Ammon's horn (tissue), 1 donor: ENCODE measurements at regions not wholly inside any gene's neighbourhood (a gene's known extent, or its start where the extent isn't known, plus 50 kb on each side); places are given as distances from the start of the nearest gene placed in this dataset.
A peak's percentile ranks its signal among the peaks of the same experiment; 100 is the strongest.
"Not testable (repeated sequence)": the region's sequence is repeated elsewhere in the genome, so short reads cannot be mapped to it uniquely, and the experiment has no call there.

ENCODE experiments used
- DNase-seq: peaks from one replicate; pipeline ENCODE4 v3.0.0-alpha.2; 2016; ENCODE audit warnings: low spot score

DNA sequence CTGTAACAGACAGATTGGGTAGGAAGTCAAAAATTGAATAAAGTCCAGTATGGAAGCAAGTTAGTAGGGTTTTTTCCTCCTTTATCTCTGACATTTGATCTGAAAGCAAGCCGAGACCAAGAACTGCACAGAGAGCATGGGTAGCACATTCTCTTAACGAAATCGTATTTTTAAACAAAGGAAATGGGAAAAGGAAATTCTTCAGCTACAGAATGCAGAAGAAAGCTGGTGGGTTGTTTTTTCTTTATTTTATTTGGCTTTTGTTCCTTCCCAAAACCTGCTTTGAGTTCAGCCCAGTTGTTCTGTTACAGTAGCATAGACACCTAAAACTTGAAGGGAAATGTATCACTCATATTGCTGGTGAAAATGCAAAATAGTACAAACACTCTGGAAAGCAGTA lies 397.0 kb downstream of the GBE1 start:
- no peak for DNase-seq

DNA sequence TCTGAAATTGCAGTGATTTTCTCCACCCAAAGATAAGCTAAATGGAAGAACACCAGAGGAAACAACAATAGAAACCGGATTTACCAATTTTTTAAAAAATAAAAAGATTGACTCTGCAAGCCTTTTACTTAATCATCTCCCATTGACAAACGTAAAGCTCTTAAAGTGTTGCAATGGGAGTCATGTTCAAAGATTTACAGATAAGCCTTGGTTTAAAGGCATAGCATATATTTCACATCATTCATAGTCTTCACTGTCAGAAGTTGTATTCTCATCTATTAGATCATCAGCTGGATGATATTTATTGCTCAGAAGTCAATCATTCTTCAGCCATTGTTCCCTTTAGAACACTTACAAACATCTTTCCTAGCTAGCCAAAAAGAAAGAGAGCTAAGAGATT lies 397.6 kb downstream of the GBE1 start:
- no peak for DNase-seq

DNA sequence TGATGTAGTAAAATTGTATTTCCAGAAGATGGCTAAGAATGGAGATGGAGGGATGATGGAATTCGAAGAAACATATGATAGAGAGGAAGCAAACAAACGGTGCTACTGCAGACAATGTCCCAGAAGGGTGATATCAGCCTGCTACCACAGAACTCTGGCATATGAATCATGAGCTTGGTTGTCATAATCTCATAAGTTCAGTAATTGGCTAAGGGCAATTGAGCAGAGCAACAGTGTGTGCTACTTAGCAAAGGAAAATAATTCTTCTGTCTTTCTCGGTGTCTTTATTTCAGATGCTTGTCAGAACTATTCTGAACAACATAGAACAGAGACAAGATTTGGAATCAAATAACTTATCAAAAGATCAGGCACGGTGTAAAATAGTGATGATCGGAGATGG lies 407.3 kb downstream of the GBE1 start:
- no peak for DNase-seq

DNA sequence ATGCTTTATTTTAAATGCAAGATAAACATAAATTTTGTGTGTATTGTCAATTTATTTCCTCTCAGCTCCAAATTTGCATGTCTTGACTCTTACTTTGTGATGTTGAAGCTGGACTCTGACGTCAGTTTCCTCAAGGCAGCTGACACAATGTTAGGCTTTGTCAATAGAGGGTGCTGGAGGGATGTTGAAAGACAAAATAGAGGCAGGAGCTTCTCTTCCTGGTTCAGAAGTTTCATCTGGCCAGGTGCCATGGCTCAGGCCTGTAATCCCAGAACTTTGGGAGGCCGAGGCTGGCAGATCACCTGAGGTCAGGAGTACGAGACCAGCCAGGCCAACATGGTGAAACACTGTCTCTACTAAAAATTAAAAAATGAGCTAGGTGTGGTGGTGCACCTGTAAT lies 408.6 kb downstream of the GBE1 start:
- DNase-seq, result peak; percentile 36

DNA sequence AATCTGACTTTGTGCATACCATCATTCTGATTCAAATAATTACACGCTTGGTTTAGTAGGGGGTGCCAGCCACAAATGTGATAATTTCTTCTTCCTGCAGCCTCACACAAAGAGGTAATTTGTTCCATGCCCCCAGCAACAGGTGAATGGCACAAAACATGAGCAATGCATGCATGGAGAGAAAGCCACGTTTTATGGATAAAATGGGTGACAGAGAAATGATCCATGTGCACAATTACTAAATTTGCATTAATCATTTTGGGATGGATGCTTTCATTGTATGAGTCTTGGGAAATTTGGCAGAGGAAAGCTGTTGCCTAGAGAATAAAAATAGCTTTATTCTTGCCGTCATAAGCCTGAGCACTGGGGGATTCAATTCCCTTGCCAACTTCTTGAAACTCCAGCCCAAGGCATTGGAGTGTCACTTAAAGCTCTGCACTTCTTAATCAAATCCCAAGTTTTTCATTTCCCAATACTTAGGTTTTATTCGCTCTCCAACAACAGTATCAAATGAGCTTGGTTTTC lies 411.6 kb downstream of the GBE1 start:
- DNase-seq, result peak; percentile 51

DNA sequence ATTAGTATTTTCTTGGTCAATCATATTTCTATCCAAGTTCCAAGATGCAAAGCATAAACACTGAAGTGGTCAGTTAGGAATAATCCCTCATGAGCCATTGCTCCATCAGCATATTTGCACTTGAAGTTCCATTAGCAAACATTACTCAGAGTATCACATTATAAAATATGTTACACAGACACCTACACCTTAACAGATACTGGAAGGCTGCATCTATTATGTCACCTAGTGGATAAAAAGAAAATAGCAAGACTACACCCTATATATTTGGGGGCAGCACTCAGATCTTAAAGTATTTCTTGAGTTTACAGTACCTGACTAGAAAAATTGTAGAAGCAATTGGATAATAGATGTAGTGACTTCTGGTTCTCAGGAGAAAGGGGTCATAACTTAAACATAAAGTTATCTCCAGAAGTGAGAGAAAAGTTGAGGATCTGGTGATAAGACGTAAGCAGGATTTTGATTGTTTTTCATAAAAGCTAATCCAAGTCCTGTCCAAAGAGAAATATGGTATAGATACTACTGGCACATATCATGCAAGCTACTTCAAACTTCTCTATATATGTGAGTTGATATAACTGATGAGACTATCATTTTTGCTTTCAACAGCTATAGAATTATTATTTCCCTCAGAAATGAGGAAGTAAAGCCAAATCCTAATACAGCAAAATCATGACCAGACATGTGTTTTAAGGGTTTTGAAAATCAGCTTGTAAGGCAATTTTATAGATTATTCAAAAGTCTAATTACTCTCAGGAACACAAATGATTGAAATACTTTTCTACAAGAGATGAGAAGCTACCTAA lies 422.2 kb downstream of the GBE1 start:
- no peak for DNase-seq

DNA sequence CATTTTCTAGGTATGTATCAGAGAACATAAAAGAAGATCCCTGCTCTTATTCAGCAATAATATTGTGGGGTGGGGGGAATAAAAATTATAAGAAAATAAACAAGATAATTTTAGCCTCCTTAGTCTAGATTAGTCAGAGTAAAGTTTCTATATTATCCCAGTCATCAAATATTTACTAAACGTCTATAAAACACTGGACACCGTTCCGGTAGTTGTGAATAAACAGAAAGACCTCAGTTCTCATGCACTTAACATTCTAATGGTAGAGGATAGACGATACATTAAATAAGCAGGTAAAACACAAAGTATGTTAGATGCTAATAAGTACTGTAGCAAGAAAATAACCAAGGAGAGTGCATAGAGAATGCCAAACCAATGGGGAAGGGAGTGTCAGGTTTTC lies 425.0 kb downstream of the GBE1 start:
- no peak for DNase-seq

DNA sequence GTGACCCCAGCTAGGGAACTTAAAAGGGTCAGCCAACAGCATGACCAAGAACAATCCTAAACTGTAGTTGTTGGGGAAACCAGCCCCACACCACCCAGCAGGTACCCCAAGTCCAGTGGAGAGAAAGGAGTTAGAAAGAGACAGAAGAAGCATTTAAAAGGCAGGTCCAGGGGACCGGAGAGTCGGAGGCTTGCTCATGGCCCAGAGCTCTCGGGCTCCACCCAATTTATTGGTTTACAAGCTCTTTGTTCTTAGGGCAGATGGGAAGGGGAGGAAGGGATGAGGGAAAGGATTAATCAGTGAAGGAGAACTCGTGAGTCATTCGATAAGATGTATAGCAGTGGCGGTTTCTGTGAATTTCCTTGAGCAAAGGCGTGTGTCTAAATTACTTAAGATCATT lies 431.6 kb downstream of the GBE1 start:
- DNase-seq, result not testable (repeated sequence)

DNA sequence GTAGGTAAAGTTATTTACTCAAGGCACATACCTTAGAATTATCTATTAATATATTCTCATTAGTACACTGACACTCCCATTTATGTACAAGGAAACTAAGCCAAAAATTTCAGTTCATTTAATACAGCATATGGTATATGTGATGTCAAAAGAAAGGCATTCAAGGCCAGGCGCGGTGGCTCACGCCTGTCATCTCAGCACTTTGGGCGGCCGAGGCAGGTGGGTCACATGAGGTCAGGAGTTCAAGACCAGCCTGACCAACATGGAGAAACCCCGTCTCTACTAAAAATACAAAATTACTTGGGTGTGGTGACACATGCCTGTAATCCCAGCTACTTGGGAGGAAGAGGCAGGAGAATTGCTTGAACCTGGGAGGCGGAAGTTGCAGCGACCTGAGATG lies 435.2 kb downstream of the GBE1 start:
- no peak for DNase-seq

DNA sequence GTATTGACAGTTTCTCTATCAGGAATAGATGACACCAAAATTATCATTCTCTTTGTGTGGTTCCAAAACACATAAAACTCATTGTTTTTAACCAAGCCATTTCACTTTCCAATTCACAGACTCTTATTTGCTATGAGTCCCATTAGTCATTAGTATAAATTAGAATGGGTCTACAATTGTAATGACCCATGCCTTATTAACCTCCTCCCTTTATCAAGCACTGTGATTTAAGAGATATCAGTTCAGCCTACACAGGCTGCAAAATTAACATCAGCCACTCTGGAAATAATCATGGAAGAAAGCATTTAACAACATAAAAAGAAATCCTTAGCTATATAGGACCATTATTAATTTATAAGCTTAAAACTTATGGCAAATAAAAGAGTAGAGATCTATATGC lies 440.6 kb downstream of the GBE1 start:
- DNase-seq, result no peak

DNA sequence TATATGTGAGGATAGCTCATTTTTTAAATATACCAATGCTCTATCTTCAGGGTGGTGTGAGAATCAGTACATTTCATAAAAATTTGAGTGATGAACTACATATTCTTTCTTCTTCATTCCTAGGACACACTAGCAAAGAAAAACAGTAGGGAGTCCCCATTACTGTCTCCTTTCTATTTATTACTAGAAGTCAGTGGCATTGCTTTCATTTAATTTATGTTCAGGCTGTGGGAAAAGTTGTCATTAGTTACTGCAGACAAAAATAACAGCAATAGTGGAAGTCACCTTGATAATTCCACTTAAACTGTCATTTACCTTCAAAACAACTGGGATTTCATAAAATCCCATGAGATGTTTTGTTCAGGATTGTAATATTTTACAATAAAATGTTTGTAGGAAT lies 446.4 kb downstream of the GBE1 start:
- DNase-seq, result no peak

DNA sequence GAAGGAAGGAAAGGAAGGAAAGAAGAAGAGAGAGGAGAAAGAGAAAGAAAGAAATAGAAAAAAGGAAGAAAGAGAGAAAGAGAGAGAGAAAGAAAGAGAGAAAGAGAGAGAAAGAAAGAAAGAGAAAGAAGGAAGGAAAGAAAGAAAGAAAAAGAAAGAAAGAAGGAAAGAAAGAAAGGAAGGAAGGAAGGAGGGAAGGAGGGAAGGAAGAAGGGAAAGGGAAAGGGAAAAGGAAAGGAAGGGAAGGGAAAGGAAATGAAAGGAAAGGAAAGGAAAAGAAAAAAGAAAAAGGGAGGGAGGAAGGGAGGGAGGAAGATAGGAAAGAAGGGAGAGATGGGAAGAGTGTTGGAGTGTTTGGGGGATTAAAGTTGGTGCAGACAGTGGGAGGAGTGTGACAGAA lies 450.1 kb downstream of the GBE1 start:
- DNase-seq, result no peak

DNA sequence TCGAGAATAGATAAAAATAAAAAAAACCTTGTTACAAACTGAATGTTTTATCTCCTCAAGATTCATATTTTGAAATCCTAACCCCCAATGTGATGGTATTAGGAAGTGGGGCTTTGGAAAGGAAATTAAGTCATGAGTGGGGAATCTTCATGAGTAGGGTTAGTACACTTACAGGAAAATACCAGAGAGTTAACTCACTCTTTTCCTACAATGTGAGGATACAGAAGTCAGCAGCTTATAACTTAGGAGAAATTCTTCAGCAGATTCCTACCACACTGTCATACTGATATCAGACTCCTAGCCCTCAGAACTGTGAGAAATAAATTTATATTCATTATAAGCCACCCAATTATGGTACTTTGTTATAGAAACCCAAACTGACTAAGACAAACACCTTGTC lies 453.1 kb downstream of the GBE1 start:
- DNase-seq, result no peak

DNA sequence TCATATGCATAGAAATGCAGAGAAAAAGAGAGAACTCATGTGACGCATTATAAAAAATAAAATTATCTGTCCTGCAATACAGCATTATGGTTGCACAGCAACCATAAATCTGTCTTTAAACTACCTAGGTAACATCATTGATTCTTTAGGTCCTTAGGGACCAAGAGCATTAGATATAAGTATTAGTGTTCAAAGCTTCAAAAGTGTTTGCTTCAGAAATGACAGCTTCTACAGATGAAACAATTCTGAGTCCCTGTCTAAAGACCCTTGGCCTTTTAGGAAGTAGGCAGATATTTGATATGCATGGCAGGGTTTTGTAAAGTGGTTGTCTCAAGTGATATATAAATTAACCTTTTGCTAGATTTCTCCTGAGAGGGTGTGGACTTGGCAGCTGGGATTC lies 454.2 kb downstream of the GBE1 start:
- DNase-seq, result no peak

DNA sequence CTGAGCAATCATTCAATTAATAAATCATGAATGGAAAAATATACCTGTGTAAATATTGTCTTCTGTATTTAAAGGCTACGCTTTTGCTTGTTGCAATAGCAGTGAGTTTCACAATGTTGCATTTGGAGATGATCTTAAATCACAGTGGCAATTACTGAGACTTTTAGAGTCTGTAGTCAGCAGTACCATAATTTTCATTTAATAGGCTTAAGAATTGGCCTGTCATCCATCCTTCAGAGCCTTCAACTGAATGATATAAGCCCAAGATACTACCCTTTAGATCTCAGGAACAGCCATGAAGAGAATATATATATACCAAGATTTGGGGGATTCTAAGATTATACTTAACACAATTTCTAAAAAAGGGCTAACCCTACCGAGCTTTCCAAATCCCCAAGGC lies 458.1 kb downstream of the GBE1 start:
- DNase-seq, result no peak

DNA sequence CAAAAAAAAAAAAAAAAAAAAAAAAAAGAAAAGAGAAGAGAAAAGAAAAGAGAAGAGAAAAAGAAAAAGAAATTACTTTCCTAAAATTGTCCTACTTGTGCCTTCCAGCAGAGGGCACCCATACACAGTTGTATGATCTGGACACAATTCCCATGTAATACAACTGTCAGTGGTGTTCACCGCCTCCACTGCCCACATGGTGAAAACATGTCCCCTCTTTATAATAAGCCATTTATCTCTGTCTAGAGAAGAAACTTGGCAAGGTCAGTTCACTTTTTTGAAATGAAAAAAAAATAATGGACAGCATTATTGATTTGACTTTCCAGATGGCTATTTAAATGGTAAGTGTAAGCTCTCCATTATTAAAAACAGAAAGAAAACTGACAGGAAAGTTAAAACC lies 459.4 kb downstream of the GBE1 start:
- DNase-seq, result peak; percentile 73

DNA sequence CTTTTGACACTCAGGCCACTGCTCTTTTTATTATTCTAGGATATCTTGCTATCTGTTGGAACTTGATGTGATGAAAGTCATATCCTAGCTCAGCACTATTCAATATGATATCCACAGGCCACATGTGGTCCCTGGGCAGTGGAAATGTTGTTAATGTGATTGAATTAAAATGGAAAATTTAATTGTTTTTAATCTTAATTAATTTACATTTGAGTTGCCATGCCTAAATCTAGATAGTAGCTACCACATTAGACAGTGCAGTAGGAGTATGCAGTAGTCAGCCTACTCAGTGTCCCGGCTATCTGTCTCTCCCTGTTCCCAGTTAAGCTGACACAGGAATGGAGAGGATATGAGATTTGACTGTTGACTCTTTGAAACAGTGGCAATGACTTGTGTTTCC lies 460.2 kb downstream of the GBE1 start:
- DNase-seq, result no peak

DNA sequence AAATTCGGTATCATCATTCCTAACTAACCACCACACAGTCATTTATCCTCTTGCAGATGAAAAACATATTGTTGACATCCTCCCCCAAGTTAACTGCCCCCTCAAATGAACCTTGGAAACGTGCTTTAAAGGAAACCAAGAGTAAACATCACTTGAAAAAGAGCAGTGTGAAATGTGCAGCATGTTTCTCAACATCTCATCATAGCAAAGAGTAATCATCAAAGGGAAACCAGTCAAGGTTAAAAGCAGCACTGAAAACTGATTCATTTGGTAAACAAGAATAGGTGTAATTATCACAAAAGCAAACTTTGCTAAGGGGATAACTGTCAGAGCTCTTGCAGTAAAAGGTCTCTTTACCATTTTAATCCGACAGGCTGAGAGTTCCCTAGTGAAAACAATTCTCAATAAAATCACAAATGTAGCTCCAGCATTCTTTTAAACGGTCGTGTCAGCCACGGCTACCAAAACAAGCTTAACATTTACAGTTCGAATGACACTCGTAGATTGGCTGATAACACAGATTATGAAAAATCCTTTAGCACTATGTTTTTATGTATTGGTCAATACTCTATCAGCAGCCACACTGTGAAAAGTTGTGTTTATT lies 461.0 kb downstream of the GBE1 start:
- no peak for DNase-seq

DNA sequence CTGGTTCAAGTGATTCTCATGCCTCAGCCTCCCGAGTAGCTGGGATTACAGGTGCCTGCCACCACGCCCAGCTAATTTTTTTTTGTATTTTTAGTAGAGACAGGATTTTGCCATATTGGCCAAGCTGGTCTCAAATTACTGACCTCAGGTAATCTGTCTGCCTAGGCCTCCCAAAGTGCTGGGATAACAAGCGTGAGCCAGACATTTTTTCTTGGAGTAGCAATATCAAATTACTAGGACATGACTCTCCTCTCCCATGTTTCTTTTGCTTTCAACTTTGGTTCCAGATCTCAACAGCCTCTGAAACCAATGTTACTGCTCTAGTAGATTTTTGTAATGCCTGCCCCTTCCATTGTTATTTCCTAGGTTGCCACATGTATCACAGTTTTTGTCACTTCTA lies 462.0 kb downstream of the GBE1 start:
- no peak for DNase-seq

DNA sequence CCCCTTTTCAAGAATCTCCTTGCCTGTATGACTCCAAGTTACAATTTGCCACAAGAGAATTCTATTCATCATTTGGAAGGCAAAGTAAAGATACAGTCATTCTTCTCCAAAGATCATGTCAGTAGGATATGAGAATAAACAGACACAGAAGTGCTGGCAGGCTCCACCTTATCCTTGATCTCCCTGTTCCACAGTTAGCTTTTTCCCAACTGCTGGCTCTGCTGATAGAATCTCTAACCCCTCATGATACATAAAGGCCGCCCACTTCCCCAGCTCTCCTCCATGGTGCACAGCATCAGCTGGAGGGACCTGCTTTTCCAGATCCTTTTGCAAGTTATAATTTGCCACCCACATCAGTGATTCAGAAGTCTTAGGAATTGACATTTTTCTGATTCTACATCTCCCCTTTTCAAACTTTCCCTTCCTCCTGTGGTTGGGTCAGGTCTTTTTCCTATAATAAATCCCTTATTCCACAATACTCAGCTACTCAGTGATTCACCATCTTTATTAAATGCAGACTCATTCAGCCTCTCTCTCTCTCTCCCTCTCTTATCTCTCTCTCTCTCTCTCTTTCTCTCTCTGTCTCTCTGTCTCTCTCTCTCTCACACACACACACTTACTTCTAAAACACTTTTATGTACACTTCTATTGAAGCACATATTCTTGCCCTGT lies 465.4 kb downstream of the GBE1 start:
- DNase-seq, result no peak

DNA sequence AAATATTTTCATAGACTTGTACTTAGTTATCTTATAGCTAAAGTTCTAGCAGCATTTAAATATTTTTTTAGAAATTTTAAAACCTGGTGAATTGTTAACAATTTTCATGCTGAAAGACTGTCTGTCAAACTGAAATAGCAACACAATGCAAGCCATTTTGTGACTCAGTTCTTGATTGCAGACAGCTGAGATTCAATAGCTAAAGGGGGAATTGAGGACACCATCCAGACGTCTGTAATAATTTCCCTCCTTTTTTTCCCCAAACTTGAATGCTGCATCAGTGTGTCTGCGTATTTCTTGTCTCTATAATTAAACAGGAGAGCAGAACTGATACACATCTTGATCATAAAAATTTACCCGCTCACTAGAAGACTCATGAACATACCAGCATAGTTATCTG lies 468.3 kb downstream of the GBE1 start:
- DNase-seq, result no peak

DNA sequence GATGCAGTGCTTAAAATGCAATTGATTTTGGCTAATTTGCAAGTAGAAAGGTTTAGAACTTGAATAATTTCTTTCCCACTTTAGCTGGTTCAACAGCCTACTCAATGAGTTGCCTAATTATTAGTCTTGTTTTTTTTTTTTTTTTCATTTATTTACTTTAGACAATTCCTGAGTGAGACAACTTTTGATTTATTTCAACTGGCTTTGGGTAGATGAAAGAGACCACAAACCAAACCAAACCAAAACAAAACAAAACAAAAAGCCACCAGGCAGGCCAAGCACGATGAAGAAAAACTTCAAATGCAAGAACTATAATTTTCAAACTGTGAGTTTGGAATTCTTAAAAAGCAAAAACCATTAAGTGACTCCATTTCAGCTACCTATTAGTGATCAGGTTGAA lies 469.9 kb downstream of the GBE1 start:
- DNase-seq, result no peak

DNA sequence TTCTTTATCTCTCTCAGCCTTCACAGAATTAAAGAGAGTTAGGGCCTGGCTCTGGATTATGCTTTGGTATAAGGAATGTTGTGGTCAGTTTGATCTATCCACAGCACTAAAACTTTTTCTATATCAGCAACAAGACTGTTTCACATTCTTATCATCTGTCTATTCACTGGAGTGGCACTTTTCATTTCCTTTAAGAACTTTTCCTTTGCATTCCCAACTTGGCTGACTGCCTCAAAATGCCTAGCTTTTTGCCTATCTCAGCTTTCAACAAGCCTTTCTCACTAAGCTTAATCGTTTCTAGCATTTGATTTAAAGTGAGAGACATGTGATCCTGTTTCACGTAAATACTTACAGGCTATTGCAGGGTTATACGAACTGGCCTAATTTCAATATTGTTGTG lies 471.8 kb downstream of the GBE1 start:
- no peak for DNase-seq
